Epithelial cell of esophagus (primary cell): ENCODE measurements at regions not wholly inside any gene's neighbourhood (a gene's known extent, or its start where the extent isn't known, plus 50 kb on each side); places are given as distances from the start of the nearest gene placed in this dataset.

ENCODE experiments used
- DNase-seq: peaks from one replicate; pipeline ENCODE4 v3.0.0; 2010; ENCODE audit warnings: low read depth
- H3K4me3 ChIP-seq: 2 replicates; pipeline ENCODE4 v1.5.1; 2011; ENCODE audit warnings: mild to moderate bottlenecking, low read length, control low read depth
- CTCF ChIP-seq: IDR thresholded peaks from 2 replicates; pipeline ENCODE4 v1.5.1; 2011; ENCODE audit warnings: low read depth, mild to moderate bottlenecking, low read length, control low read depth, inconsistent platforms; ENCODE audit not compliant: insufficient read depth; ENCODE audit errors: missing control alignments

- TF ChIP-seq CTCF: no peak
- H3K4me3 ChIP-seq: no peak overlapping the region
- DNase-seq: no peak
These were observed 119.8 kb downstream of the TENT4A start for GRCh38 chr5:6832994-6833393.

- no peak for TF ChIP-seq CTCF
- no peak for DNase-seq
- H3K4me3 ChIP-seq: no peak overlapping the region
These were observed 120.2 kb downstream of the TENT4A start for GRCh38 chr5:6833406-6833805.

GRCh38 chr5:6837095-6837494, 123.9 kb downstream of the TENT4A start:
- no peak for TF ChIP-seq CTCF
- no peak overlapping the region for H3K4me3 ChIP-seq
- DNase-seq: no peak

GRCh38 chr5:6837519-6838110, 124.4 kb downstream of the TENT4A start:
- no peak for DNase-seq
- H3K4me3 ChIP-seq: no peak overlapping the region
- TF ChIP-seq CTCF: peak; percentile 20

GRCh38 chr5:6838736-6839135, 125.5 kb downstream of the TENT4A start:
- no peak overlapping the region for H3K4me3 ChIP-seq
- DNase-seq: no peak
- no peak for TF ChIP-seq CTCF

GRCh38 chr5:6840136-6840793, 127.0 kb downstream of the TENT4A start:
- H3K4me3 ChIP-seq: no peak overlapping the region
- no peak for DNase-seq
- no peak for TF ChIP-seq CTCF

- no peak for DNase-seq
- TF ChIP-seq CTCF: no peak
- H3K4me3 ChIP-seq: no peak overlapping the region
These were observed 130.1 kb downstream of the TENT4A start for GRCh38 chr5:6843335-6843734.
